ENCODE measurements at regions not wholly inside any gene's neighbourhood (a gene's known extent, or its start where the extent isn't known, plus 50 kb on each side); places are given as distances from the start of the nearest gene placed in this dataset.

DNA sequence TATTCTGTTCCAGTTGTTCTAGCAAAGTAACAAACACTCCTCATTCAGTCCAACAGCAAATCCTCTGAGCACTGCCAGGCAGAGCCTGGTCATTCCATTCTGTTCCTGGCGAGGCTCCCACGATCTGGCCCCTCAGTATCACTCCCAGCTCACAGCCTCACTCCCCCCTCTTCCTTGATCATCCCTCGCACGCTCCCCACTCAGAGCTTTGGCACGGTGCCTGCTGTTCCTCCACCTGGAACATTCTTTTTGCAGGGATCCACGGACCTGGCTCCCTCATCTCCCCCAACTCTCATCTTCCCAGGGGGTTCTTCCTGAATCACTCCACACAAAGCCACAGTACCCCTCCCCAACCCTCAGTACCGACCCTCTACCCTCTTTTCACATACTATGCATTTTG, 192.3 kb downstream of the ATPSCKMT start:
- Histone ChIP-seq H3K9me3 (ENCODE audit: control insufficient read depth, insufficient read depth, low read depth, low read length) (no peaks in the 10 kb centered on the region), H3K4me1 (ENCODE audit: control insufficient read depth, insufficient read depth, low read length) (no peaks in the 10 kb centered on the region), H3K4me3 (ENCODE audit: low read depth, low read length) (no peak overlapping the region), H3K27ac (ENCODE audit: extremely low read depth, low read depth, low read length) (no peak overlapping the region), H3K36me3 (ENCODE audit: control insufficient read depth in 2 of 2, insufficient read depth in 1 of 2, low read length in 2 of 2) (no peaks in the 10 kb centered on the region)
- POLR2A ChIA-PET, result no interaction called here
- CTCF ChIA-PET, result no interaction called here
- no peak for TF ChIP-seq GLI2 (tag by site-specific recombination; IDR thresholded peaks at IDR 0.05; ENCODE audit: borderline replicate concordance, low read depth)
- no peak for TF ChIP-seq ZNF394 (tag by site-specific recombination; IDR thresholded peaks at IDR 0.05; ENCODE audit: borderline replicate concordance)
- TF ChIP-seq, protein P1, sequence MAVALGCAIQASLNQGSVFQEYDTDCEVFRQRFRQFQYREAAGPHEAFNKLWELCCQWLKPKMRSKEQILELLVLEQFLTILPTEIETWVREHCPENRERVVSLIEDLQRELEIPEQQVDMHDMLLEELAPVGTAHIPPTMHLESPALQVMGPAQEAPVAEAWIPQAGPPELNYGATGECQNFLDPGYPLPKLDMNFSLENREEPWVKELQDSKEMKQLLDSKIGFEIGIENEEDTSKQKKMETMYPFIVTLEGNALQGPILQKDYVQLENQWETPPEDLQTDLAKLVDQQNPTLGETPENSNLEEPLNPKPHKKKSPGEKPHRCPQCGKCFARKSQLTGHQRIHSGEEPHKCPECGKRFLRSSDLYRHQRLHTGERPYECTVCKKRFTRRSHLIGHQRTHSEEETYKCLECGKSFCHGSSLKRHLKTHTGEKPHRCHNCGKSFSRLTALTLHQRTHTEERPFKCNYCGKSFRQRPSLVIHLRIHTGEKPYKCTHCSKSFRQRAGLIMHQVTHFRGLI (tag by site-specific recombination; IDR thresholded peaks at IDR 0.05), result no peak
- TF ChIP-seq ZNF514 (tag by site-specific recombination; IDR thresholded peaks at IDR 0.05), result no peak
- no peak for TF ChIP-seq ZBTB20 (tag by site-specific recombination; IDR thresholded peaks at IDR 0.05)
- no peak for TF ChIP-seq IKZF3 (tag by site-specific recombination; IDR thresholded peaks at IDR 0.05)
- no peak for TF ChIP-seq SP3 (tag by site-specific recombination; IDR thresholded peaks at IDR 0.05)
- TF ChIP-seq ZNF629 (tag by site-specific recombination; IDR thresholded peaks at IDR 0.05), result no peak

DNA sequence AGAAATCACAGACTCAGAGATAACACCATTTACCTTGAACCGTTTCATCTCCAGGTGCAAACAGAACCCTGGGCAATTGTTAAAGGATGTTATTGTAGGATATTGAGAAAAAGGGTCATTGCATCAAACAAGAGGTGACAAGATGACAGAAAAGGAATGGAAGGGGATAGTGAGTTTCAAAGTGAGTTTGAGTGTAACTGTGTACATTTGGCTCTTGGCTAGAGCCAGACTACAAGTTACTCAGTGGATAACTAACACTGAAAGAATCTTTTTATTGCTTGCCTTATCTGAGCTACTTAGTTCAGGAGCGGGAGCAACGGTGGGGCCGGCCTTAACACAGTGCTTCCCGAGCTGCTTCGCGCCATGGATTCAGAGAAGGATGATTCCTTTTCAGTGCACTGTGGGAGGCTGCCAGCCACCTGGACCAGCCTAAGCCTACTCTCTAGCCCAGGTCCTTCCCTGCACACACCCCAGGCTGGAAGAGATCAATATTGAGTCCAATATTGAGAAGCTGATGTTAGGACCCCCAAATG, 193.4 kb downstream of the ATPSCKMT start:
- no peaks in the 10 kb centered on the region for H3K4me1 ChIP-seq (ENCODE audit: control insufficient read depth, insufficient read depth, low read length)
- H3K4me3 ChIP-seq (ENCODE audit: low read depth, low read length), result no peak overlapping the region
- POLR2A ChIA-PET, result no interaction called here
- no peak overlapping the region for H3K27ac ChIP-seq (ENCODE audit: extremely low read depth, low read depth, low read length)
- no peak for TF ChIP-seq ZNF223 (tag by site-specific recombination; IDR thresholded peaks at IDR 0.05)
- no peaks in the 10 kb centered on the region; the same call in 1 of the 2 replicates for H3K9me3 ChIP-seq (ENCODE audit: control insufficient read depth, insufficient read depth, low read depth, low read length)
- CTCF ChIA-PET, result interaction anchor here (0.6 to 0.7 kb wide), 2 partner anchors 12 to 225 kb away, joined by 3 to 4 read pairs; no protein-coding TSS in a partner anchor
- no peaks in the 10 kb centered on the region for H3K36me3 ChIP-seq (ENCODE audit: control insufficient read depth in 2 of 2, insufficient read depth in 1 of 2, low read length in 2 of 2)

DNA sequence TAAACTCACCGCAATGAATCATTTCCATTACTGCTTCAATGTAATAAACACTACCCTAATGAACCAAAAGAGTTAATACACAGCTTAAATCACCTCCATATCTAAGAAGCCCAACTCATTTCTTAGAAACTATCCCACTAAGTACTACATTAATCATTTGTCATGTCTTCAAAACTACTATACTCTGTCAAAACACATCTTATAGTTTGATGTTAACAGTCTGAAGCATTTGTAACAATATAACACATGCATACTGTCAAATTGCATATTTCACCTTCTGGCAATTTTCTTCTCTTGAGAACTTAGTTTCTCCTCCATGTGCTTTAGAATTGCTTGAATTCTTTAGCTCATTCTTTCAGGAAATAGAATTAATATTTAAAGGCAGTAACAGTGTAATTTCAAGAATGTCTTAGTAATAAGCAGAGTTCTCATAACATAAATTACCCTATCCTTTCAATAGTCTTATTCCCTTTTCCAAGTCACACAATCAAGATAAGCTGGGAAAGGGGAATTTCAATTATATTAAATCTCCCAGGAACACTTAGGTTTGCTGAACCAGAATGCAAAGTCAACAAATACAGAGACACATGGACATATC, 199.7 kb downstream of the ATPSCKMT start:
- H3K4me3 ChIP-seq (ENCODE audit: low read depth, low read length), result no peak overlapping the region
- no peaks in the 10 kb centered on the region for H3K4me1 ChIP-seq (ENCODE audit: control insufficient read depth, insufficient read depth, low read length)
- POLR2A ChIA-PET, result no interaction called here
- H3K36me3 ChIP-seq (ENCODE audit: control insufficient read depth in 2 of 2, insufficient read depth in 1 of 2, low read length in 2 of 2), result no peaks in the 10 kb centered on the region
- CTCF ChIA-PET, result no interaction called here
- no peak for TF ChIP-seq ZNF514 (tag by site-specific recombination; IDR thresholded peaks at IDR 0.05)
- no peak for TF ChIP-seq ZSCAN23 (tag by site-specific recombination; IDR thresholded peaks at IDR 0.05)
- TF ChIP-seq ZNF623 (tag by site-specific recombination; IDR thresholded peaks at IDR 0.05), result no peak
- no peak for TF ChIP-seq SCRT1 (tag by site-specific recombination; IDR thresholded peaks at IDR 0.05; ENCODE audit: borderline replicate concordance)
- TF ChIP-seq ZNF549 (tag by site-specific recombination; IDR thresholded peaks at IDR 0.05), result no peak
- no peak for TF ChIP-seq PRDM1 (tag by site-specific recombination; IDR thresholded peaks at IDR 0.05)
- no peak for TF ChIP-seq SP3 (tag by site-specific recombination; IDR thresholded peaks at IDR 0.05)
- TF ChIP-seq ZNF121 (tag by site-specific recombination; IDR thresholded peaks at IDR 0.05), result no peak
- TF ChIP-seq ZNF169 (tag by site-specific recombination; IDR thresholded peaks at IDR 0.05), result no peak
- no peak for TF ChIP-seq ZNF510 (tag by site-specific recombination; IDR thresholded peaks at IDR 0.05; ENCODE audit: insufficient replicate concordance)
- TF ChIP-seq GLIS2 (tag by site-specific recombination; IDR thresholded peaks at IDR 0.05), result no peak
- no peak for TF ChIP-seq KLF1 (tag by site-specific recombination; IDR thresholded peaks at IDR 0.05)
- no peak for TF ChIP-seq ZNF555 (tag by site-specific recombination; conservative IDR thresholded peaks at IDR 0.05)
- no peak for TF ChIP-seq ZNF558 (tag by site-specific recombination; IDR thresholded peaks at IDR 0.05)
- TF ChIP-seq, protein P2, sequence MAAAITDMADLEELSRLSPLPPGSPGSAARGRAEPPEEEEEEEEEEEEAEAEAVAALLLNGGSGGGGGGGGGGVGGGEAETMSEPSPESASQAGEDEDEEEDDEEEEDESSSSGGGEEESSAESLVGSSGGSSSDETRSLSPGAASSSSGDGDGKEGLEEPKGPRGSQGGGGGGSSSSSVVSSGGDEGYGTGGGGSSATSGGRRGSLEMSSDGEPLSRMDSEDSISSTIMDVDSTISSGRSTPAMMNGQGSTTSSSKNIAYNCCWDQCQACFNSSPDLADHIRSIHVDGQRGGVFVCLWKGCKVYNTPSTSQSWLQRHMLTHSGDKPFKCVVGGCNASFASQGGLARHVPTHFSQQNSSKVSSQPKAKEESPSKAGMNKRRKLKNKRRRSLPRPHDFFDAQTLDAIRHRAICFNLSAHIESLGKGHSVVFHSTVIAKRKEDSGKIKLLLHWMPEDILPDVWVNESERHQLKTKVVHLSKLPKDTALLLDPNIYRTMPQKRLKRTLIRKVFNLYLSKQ (tag by site-specific recombination; IDR thresholded peaks at IDR 0.05; ENCODE audit: borderline replicate concordance), result no peak
- no peaks in the 10 kb centered on the region; the same call in none of the 2 replicates for H3K9me3 ChIP-seq (ENCODE audit: control insufficient read depth, insufficient read depth, low read depth, low read length)
- H3K27ac ChIP-seq (ENCODE audit: extremely low read depth, low read depth, low read length), result no peak overlapping the region

Measured in HEK293 (cell line).